SK-N-SH (cell line): ENCODE measurements at regions not wholly inside any gene's neighbourhood (a gene's known extent, or its start where the extent isn't known, plus 50 kb on each side); places are given as distances from the start of the nearest gene placed in this dataset.

Experiments
- CTCF ChIA-PET: fragments of 300-600, 350-600 bp; formaldehyde crosslinking; extraction: SDS; loops from one replicate; lab custom pipeline; 2021; lab: Yijun Ruan, JAX
- POLR2A ChIA-PET: fragments of 350-600 bp; sonication (Branson Sonifier 250); formaldehyde crosslinking; extraction: SDS; loops from one replicate; lab custom pipeline; 2020; ENCODE audit warnings: antibody characterized with exemption, inconsistent platforms; lab: Yijun Ruan, JAX
- DNase-seq: peaks from one replicate; pipeline ENCODE4 v3.0.0; 2012
- H2AFZ ChIP-seq: fragments of 200-600 bp; sonication (generic); 2 replicates; pipeline ENCODE4 v1.8.1; 2016; ENCODE audit warnings: antibody characterized with exemption, mild to moderate bottlenecking, low read depth
- H3F3A ChIP-seq: fragments of 200-600 bp; sonication (generic); replicated peaks from 2 replicates; pipeline ENCODE3; 2016; ENCODE audit warnings: antibody characterized with exemption, mild to moderate bottlenecking; ENCODE audit not compliant: insufficient read depth
- H3K27ac ChIP-seq, 2 experiments: fragments of 200-500 bp in 1 of 2; fragments of 200-600 bp in 1 of 2; sonication (Bioruptor generic) in 1 of 2; sonication (generic), shearing (Covaris generic) in 1 of 2; 2 replicates each; pipeline versions ENCODE4 v1.5.1 to v1.6.1; 2014 to 2016; ENCODE audit warnings: low read depth in 2 of 2, inconsistent platforms in 1 of 2, low read length in 1 of 2, mild to moderate bottlenecking in 1 of 2, mixed read lengths in 1 of 2
- H3K27me3 ChIP-seq: fragments of 200-600 bp; sonication (generic), shearing (Covaris generic); 2 replicates; pipeline ENCODE4 v1.6.1; 2016; ENCODE audit warnings: mixed run types; ENCODE audit not compliant: insufficient read depth
- H3K36me3 ChIP-seq, 2 experiments: fragments of 200-500 bp in 1 of 2; fragments of 200-600 bp in 1 of 2; sonication (Bioruptor generic) in 1 of 2; sonication (generic) in 1 of 2; replicated peaks in 1 of 2; 2 replicates each; pipeline versions ENCODE3 to v1.5.1; 2014 to 2016; ENCODE audit warnings: low read length in 1 of 2, mild to moderate bottlenecking in 1 of 2; ENCODE audit not compliant: insufficient read depth in 2 of 2, control insufficient read depth in 1 of 2
- H3K4me1 ChIP-seq, 2 experiments: fragments of 200-500 bp in 1 of 2; fragments of 200-600 bp in 1 of 2; sonication (Bioruptor generic) in 1 of 2; sonication (generic), shearing (Covaris generic) in 1 of 2; 2 replicates each; pipeline versions ENCODE4 v1.5.1 to v1.6.1; 2014 to 2016; ENCODE audit warnings: low read depth in 1 of 2, low read length in 1 of 2, mixed run types in 1 of 2; ENCODE audit not compliant: insufficient read depth in 2 of 2, control insufficient read depth in 1 of 2
- H3K4me2 ChIP-seq: fragments of 200-600 bp; sonication (generic), shearing (Covaris generic); 2 replicates; pipeline ENCODE4 v1.6.1; 2017; ENCODE audit warnings: mixed run types
- H3K4me3 ChIP-seq, 2 experiments: fragments of 200-500 bp in 1 of 2; fragments of 200-600 bp in 1 of 2; sonication (Bioruptor generic) in 1 of 2; sonication (generic), shearing (Covaris generic) in 1 of 2; 2 replicates each; pipeline versions ENCODE4 v1.5.1 to v1.8.1; 2014 to 2016; ENCODE audit warnings: low read depth in 2 of 2, inconsistent platforms in 1 of 2, low read length in 1 of 2, mild to moderate bottlenecking in 1 of 2, mixed read lengths in 1 of 2, moderate library complexity in 1 of 2
- H3K79me2 ChIP-seq: fragments of 200-600 bp; sonication (generic); 2 replicates; pipeline ENCODE4 v1.8.1; 2017; ENCODE audit warnings: mild to moderate bottlenecking; ENCODE audit not compliant: insufficient read depth
- H3K9ac ChIP-seq: fragments of 200-600 bp; sonication (generic); 2 replicates; pipeline ENCODE4 v1.6.1; 2017; ENCODE audit warnings: mixed run types
- H3K9me2 ChIP-seq: fragments of 200-600 bp; sonication (generic); 2 replicates; pipeline ENCODE4 v1.6.1; 2017; ENCODE audit warnings: mixed run types
- H3K9me3 ChIP-seq: fragments of 200-600 bp; sonication (generic); 2 replicates; pipeline ENCODE4 v1.6.1; 2017; ENCODE audit warnings: mixed run types, mild to moderate bottlenecking, moderate library complexity
- H4K20me1 ChIP-seq: fragments of 200-600 bp; sonication (generic); 2 replicates; pipeline ENCODE4 v1.6.1; 2017; ENCODE audit warnings: mild to moderate bottlenecking, mixed run types; ENCODE audit not compliant: insufficient read depth
- EZH2phosphoT487 ChIP-seq: fragments of 200-600 bp; sonication (generic); IDR thresholded peaks from 2 replicates; pipeline ENCODE4 v1.6.1; 2017; ENCODE audit warnings: low read depth, mixed run types, mild to moderate bottlenecking, antibody characterized with exemption, moderate library complexity, borderline replicate concordance
- FOXJ3 ChIP-seq: sonication (generic); formaldehyde crosslinking; IDR thresholded peaks from 2 replicates; pipeline ENCODE4 v1.5.1; 2020; ENCODE audit warnings: mild to moderate bottlenecking, missing genetic modification reagents
- GATA2 ChIP-seq: sonication (generic); formaldehyde crosslinking; IDR thresholded peaks from 2 replicates; pipeline ENCODE4 v1.5.0; 2020; ENCODE audit warnings: mild to moderate bottlenecking, missing genetic modification reagents
- MXI1 ChIP-seq: IDR thresholded peaks from 2 replicates; pipeline ENCODE4 v1.6.1; 2012; ENCODE audit warnings: mild to moderate bottlenecking, low read depth, low read length, improper control_type of control experiment
- NRF1 ChIP-seq: IDR thresholded peaks from 2 replicates; pipeline ENCODE4 v1.6.1; 2012; ENCODE audit warnings: low read depth, mild to moderate bottlenecking, low read length
- RCOR1 ChIP-seq: fragments of 150-350 bp; IDR thresholded peaks from 2 replicates; pipeline ENCODE4 v1.6.1; 2017; ENCODE audit warnings: antibody characterized with exemption, low read length
- RFX5 ChIP-seq: IDR thresholded peaks from 2 replicates; pipeline ENCODE4 v1.6.1; 2012; ENCODE audit warnings: mild to moderate bottlenecking, improper control_type of control experiment, low read length
- SIN3A ChIP-seq: IDR thresholded peaks from 2 replicates; pipeline ENCODE4 v1.6.1; 2012; ENCODE audit warnings: low read depth, mild to moderate bottlenecking, low read length, moderate library complexity, borderline replicate concordance
- TCF12 ChIP-seq: IDR thresholded peaks from 2 replicates; pipeline ENCODE4 v1.4.0; 2012
- WGBS: methylation state at CpG from one replicate; pipeline ENCODE4 v1.1.6; 2017; ENCODE audit warnings: low lambda C conversion rate; 5-methylcytosine and 5-hydroxymethylcytosine counted together
- TF ChIP-seq, protein P1 (sequence below): IDR thresholded peaks from 2 replicates; pipeline ENCODE4 v1.4.0; 2012; ENCODE audit warnings: low read depth, borderline replicate concordance
- TF ChIP-seq, protein P2 (sequence below): IDR thresholded peaks from 2 replicates; pipeline ENCODE4 v1.6.1; 2012; ENCODE audit warnings: mild to moderate bottlenecking, low read depth, low read length, moderate library complexity
- TF ChIP-seq, protein P3 (sequence below): IDR thresholded peaks from 2 replicates; pipeline ENCODE4 v1.4.0; 2012; ENCODE audit warnings: low read depth
- TF ChIP-seq, protein P4 (sequence below): fragments of 150-350 bp; IDR thresholded peaks from 2 replicates; pipeline ENCODE4 v1.6.1; 2016; ENCODE audit warnings: mild to moderate bottlenecking, low read depth, low read length

DNA sequence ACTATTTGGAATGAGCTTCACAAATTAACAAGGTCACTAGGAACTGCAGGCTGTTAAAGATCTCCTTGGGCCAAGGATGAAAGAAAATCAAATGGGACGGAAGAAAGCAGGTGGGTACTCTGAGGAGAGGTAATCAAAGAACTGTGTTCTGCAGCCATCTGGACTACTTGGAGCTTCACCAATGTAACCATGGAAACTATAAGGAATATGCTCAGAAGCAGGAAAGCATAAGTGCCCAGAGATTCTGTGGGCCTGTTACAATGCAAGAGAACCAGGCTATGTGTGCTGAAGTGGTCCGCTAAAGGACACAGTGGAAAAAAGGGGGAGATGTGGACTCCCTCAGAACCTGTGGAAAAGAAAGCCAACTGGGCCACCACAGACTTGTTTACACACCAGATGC lies 238.5 kb downstream of the PTGER3 start:
- Histone ChIP-seq H3K9me2 (no peaks in the 10 kb centered on the region), H3K9me3 (no peaks in the 10 kb centered on the region), H3K27ac (no peak overlapping the region), H3K9ac (no peak overlapping the region), H3F3A (no peaks in the 10 kb centered on the region), H3K4me1 (peaks cover 0 to 16% of the 10 kb centered on the region in 2 experiments; a peak in 1 of 4 replicates), H3K79me2 (no peaks in the 10 kb centered on the region), H4K20me1 (no peaks in the 10 kb centered on the region), H3K4me3 (no peak overlapping the region), H3K4me2 (no peak overlapping the region), H3K27me3 (no peaks in the 10 kb centered on the region), H2AFZ (no peak overlapping the region), H3K36me3 (no peaks in the 10 kb centered on the region)
- no peak for DNase-seq
- WGBS = 90% methylated on average over 2 of the region's 2 CpGs
- CTCF ChIA-PET = interaction anchor here (0.9 kb wide), 1 partner anchor 9 kb away, joined by 3 read pairs; no protein-coding TSS in a partner anchor
- no peak for TF ChIP-seq NRF1
- no peak for TF ChIP-seq GATA2 (CRISPR knock-in tag)
- TF ChIP-seq, protein P1, sequence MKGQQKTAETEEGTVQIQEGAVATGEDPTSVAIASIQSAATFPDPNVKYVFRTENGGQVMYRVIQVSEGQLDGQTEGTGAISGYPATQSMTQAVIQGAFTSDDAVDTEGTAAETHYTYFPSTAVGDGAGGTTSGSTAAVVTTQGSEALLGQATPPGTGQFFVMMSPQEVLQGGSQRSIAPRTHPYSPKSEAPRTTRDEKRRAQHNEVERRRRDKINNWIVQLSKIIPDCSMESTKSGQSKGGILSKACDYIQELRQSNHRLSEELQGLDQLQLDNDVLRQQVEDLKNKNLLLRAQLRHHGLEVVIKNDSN = no peak
- no peak for TF ChIP-seq EZH2phosphoT487
- TF ChIP-seq, protein P2, sequence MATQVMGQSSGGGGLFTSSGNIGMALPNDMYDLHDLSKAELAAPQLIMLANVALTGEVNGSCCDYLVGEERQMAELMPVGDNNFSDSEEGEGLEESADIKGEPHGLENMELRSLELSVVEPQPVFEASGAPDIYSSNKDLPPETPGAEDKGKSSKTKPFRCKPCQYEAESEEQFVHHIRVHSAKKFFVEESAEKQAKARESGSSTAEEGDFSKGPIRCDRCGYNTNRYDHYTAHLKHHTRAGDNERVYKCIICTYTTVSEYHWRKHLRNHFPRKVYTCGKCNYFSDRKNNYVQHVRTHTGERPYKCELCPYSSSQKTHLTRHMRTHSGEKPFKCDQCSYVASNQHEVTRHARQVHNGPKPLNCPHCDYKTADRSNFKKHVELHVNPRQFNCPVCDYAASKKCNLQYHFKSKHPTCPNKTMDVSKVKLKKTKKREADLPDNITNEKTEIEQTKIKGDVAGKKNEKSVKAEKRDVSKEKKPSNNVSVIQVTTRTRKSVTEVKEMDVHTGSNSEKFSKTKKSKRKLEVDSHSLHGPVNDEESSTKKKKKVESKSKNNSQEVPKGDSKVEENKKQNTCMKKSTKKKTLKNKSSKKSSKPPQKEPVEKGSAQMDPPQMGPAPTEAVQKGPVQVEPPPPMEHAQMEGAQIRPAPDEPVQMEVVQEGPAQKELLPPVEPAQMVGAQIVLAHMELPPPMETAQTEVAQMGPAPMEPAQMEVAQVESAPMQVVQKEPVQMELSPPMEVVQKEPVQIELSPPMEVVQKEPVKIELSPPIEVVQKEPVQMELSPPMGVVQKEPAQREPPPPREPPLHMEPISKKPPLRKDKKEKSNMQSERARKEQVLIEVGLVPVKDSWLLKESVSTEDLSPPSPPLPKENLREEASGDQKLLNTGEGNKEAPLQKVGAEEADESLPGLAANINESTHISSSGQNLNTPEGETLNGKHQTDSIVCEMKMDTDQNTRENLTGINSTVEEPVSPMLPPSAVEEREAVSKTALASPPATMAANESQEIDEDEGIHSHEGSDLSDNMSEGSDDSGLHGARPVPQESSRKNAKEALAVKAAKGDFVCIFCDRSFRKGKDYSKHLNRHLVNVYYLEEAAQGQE = no peak
- no peak for TF ChIP-seq MXI1
- TF ChIP-seq, protein P3, sequence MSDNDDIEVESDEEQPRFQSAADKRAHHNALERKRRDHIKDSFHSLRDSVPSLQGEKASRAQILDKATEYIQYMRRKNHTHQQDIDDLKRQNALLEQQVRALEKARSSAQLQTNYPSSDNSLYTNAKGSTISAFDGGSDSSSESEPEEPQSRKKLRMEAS = no peak
- no peak for TF ChIP-seq RFX5
- TF ChIP-seq SIN3A = no peak
- TF ChIP-seq RCOR1 = no peak
- no peak for TF ChIP-seq TCF12
- no peak for TF ChIP-seq FOXJ3 (CRISPR knock-in tag)
- TF ChIP-seq, protein P4, sequence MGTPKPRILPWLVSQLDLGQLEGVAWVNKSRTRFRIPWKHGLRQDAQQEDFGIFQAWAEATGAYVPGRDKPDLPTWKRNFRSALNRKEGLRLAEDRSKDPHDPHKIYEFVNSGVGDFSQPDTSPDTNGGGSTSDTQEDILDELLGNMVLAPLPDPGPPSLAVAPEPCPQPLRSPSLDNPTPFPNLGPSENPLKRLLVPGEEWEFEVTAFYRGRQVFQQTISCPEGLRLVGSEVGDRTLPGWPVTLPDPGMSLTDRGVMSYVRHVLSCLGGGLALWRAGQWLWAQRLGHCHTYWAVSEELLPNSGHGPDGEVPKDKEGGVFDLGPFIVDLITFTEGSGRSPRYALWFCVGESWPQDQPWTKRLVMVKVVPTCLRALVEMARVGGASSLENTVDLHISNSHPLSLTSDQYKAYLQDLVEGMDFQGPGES = no peak
- POLR2A ChIA-PET = no interaction called here
